PC-9 (cell line): ENCODE measurements at regions not wholly inside any gene's neighbourhood (a gene's known extent, or its start where the extent isn't known, plus 50 kb on each side); places are given as distances from the start of the nearest gene placed in this dataset.

Experiments
- BruUV-seq: library from RNA; stranded (reverse); fragments of 400-500 nt; replicated peaks from 2 replicates; lab custom pipeline; 2021; lab: Mats Ljungman, UMichigan
- CTCF ChIA-PET: fragments of 300-600 bp; sonication (Branson Sonifier 250); formaldehyde crosslinking; loops from one replicate; lab custom pipeline; 2022; ENCODE audit warnings: antibody characterized with exemption; lab: Charles Lee
- POLR2A ChIA-PET: fragments of 300-600 bp; sonication (Branson Sonifier 250); formaldehyde crosslinking; loops from one replicate; lab custom pipeline; 2022; ENCODE audit warnings: antibody characterized with exemption; ENCODE audit not compliant: unreplicated experiment; lab: Charles Lee
- DNase-seq, 2 experiments: peaks; one replicate each; pipeline versions ENCODE4 v3.0.0 to v3.0.0-alpha.2; 2015 to 2022; ENCODE audit warnings: mixed read lengths in 1 of 2
- H2AFZ ChIP-seq: fragments of 200-600 bp; sonication (generic); 2 replicates; pipeline ENCODE4 v1.8.1; 2017; ENCODE audit warnings: antibody characterized with exemption
- H3F3A ChIP-seq: fragments of 200-600 bp; sonication (generic); 2 replicates; pipeline ENCODE4 v1.8.1; 2017; ENCODE audit warnings: antibody characterized with exemption, mild to moderate bottlenecking, low read depth; ENCODE audit not compliant: insufficient read depth
- H3K27ac ChIP-seq: fragments of 200-600 bp; sonication (generic); 2 replicates; pipeline ENCODE4 v1.6.1; 2016; ENCODE audit warnings: mixed run types
- H3K27me3 ChIP-seq: fragments of 200-600 bp; sonication (generic); 2 replicates; pipeline ENCODE4 v1.6.1; 2016; ENCODE audit warnings: low read depth, mixed run types; ENCODE audit not compliant: insufficient read depth
- H3K36me3 ChIP-seq: fragments of 200-600 bp; sonication (generic); 2 replicates; pipeline ENCODE4 v1.6.1; 2016; ENCODE audit warnings: low read depth, mixed run types
- H3K4me1 ChIP-seq: fragments of 200-600 bp; sonication (generic); replicated peaks from 2 replicates; pipeline ENCODE4 v1.6.1; 2016; ENCODE audit warnings: mixed run types; ENCODE audit not compliant: insufficient read depth
- H3K4me2 ChIP-seq: fragments of 200-600 bp; sonication (generic); 2 replicates; pipeline ENCODE4 v1.6.1; 2017; ENCODE audit warnings: mixed run types
- H3K4me3 ChIP-seq: fragments of 200-600 bp; sonication (generic); 2 replicates; pipeline ENCODE4 v1.6.1; 2016; ENCODE audit warnings: mixed run types
- H3K79me2 ChIP-seq: fragments of 200-600 bp; sonication (generic); 2 replicates; pipeline ENCODE4 v1.6.1; 2017; ENCODE audit warnings: low read depth, mixed run types
- H3K9me2 ChIP-seq: fragments of 200-600 bp; sonication (generic); 2 replicates; pipeline ENCODE4 v1.8.1; 2017; ENCODE audit warnings: mild to moderate bottlenecking; ENCODE audit not compliant: insufficient read depth
- H3K9me3 ChIP-seq: fragments of 200-600 bp; sonication (generic); 2 replicates; pipeline ENCODE4 v1.8.1; 2016; ENCODE audit warnings: low read depth; ENCODE audit not compliant: insufficient read depth
- H4K20me1 ChIP-seq: fragments of 200-600 bp; sonication (generic); 2 replicates; pipeline ENCODE4 v1.8.1; 2017; ENCODE audit not compliant: insufficient read depth
- EZH2 ChIP-seq: fragments of 200-600 bp; sonication (generic); IDR thresholded peaks from 2 replicates; pipeline ENCODE4 v1.8.0; 2017; ENCODE audit warnings: antibody characterized with exemption, low read depth
- intact Hi-C: fragments of 100-400 bp; cut with micrococcal nuclease; formaldehyde crosslinking; loops from one replicate; pipeline ENCODE4 v1.10.0; 2022; ENCODE audit not compliant: unreplicated experiment
- TF ChIP-seq, protein P1 (sequence below): fragments of 200-600 bp; sonication (generic); conservative IDR thresholded peaks from 2 replicates; pipeline ENCODE4 v1.6.1; 2017; ENCODE audit warnings: mixed run types, antibody characterized with exemption, mild to moderate bottlenecking, moderate library complexity

DNA sequence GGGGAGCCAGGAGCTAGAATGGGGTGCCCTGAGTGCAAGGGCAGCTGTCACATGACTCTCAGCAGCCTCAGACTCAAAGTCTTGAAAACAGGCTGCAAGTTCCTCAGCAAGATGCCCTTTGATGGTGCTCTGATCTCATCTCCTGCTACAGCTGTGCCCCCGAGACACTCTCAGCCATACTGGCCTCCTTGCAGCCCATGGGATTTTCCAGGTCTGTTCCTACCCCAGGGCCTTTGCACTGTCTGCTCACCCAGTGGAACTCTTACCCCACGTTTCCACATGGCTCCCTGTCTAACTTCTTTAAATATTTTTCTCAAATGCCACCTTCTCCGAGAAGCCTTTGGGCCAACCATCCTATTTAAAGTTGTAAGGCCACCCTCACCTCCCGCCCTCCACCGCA, 146.9 kb downstream of the C16orf95 start:
- no peak overlapping the region for H3K4me3 ChIP-seq
- peaks cover 4% of the 10 kb centered on the region; the same call in 1 of the 2 replicates for H3K4me1 ChIP-seq
- TF ChIP-seq, protein P1, sequence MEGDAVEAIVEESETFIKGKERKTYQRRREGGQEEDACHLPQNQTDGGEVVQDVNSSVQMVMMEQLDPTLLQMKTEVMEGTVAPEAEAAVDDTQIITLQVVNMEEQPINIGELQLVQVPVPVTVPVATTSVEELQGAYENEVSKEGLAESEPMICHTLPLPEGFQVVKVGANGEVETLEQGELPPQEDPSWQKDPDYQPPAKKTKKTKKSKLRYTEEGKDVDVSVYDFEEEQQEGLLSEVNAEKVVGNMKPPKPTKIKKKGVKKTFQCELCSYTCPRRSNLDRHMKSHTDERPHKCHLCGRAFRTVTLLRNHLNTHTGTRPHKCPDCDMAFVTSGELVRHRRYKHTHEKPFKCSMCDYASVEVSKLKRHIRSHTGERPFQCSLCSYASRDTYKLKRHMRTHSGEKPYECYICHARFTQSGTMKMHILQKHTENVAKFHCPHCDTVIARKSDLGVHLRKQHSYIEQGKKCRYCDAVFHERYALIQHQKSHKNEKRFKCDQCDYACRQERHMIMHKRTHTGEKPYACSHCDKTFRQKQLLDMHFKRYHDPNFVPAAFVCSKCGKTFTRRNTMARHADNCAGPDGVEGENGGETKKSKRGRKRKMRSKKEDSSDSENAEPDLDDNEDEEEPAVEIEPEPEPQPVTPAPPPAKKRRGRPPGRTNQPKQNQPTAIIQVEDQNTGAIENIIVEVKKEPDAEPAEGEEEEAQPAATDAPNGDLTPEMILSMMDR: no peak
- no peak for TF ChIP-seq EZH2
- CTCF ChIA-PET: no interaction called here
- no peaks in the 10 kb centered on the region for H3K9me2 ChIP-seq
- H3K27ac ChIP-seq: no peak overlapping the region
- H3F3A ChIP-seq: no peaks in the 10 kb centered on the region; the same call in 1 of the 2 replicates
- POLR2A ChIA-PET: no interaction called here
- H3K79me2 ChIP-seq: no peaks in the 10 kb centered on the region
- no peak overlapping the region for H3K4me2 ChIP-seq
- no peaks in the 10 kb centered on the region for H3K9me3 ChIP-seq
- H3K27me3 ChIP-seq: no peaks in the 10 kb centered on the region; the same call in 1 of the 2 replicates
- DNase-seq: no peak
- BruUV-seq: no TSS peak
- intact Hi-C loops: no loop called here
- H4K20me1 ChIP-seq: no peaks in the 10 kb centered on the region
- no peak overlapping the region for H2AFZ ChIP-seq
- no peaks in the 10 kb centered on the region for H3K36me3 ChIP-seq

DNA sequence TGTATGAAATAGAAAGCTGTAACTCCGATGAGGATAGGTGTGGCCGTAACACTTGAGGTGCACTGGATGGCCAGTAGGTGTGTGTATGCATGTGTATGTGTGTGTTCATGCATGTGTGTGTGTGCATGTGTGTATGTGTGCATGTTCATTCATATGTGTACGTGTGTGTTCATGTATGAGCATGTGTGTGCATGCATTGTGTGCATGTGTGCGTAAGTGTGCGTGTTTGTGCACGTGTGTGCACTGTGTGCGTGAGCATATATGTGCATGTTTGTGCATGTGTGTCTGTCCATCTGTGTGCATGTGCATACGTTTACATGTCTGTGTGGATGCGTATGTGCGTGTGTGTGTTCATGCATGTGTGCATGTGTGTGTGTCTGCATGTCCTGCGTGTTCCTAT, 145.5 kb downstream of the C16orf95 start:
- no TSS peak for BruUV-seq

DNA sequence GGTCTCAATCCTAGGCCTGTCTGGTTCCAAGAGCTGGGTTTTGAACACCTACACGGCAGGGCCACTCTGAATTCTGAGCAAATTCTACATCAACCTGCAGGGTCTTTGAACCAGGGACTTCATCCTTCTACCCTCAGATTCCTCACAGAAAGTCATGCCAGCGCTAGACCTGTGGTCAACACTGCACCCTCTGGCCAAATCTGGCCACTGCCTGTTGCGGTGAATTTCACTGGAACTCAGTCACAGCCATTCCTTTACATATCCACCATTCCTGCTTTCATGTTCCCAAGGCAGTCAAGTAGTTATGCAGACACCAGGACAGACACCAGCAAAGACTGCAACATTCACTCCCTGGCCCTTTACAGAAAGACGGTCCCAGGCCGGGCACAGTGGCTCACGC, 144.6 kb downstream of the C16orf95 start:
- H3K36me3 ChIP-seq: no peaks in the 10 kb centered on the region
- TF ChIP-seq, protein P1: 0 out of 2 replicates have a peak, but pooled peaks have one; percentile 16
- TF ChIP-seq EZH2: no peak
- no peaks in the 10 kb centered on the region for H3F3A ChIP-seq
- intact Hi-C loops: no loop called here
- H3K4me3 ChIP-seq: no peak overlapping the region
- H3K27ac ChIP-seq: no peak overlapping the region
- no peaks in the 10 kb centered on the region for H3K4me1 ChIP-seq
- no peak overlapping the region for H2AFZ ChIP-seq
- no peaks in the 10 kb centered on the region for H3K79me2 ChIP-seq
- H3K27me3 ChIP-seq: peaks cover 9% of the 10 kb centered on the region
- no peaks in the 10 kb centered on the region for H3K9me2 ChIP-seq
- CTCF ChIA-PET: no interaction called here
- BruUV-seq: no TSS peak
- no peak for DNase-seq
- no peak overlapping the region for H3K4me2 ChIP-seq
- no peaks in the 10 kb centered on the region for H3K9me3 ChIP-seq
- POLR2A ChIA-PET: no interaction called here
- H4K20me1 ChIP-seq: no peaks in the 10 kb centered on the region

More for the DNA sequence above, 145.5 kb downstream of the C16orf95 start:
- no peaks in the 10 kb centered on the region for H3F3A ChIP-seq
- no peaks in the 10 kb centered on the region for H3K36me3 ChIP-seq
- ChIA-PET CTCF (no interaction called here), POLR2A (no interaction called here)
- peaks cover 1% of the 10 kb centered on the region for H3K27me3 ChIP-seq
- H3K9me3 ChIP-seq: no peaks in the 10 kb centered on the region
- TF ChIP-seq EZH2: no peak
- TF ChIP-seq, protein P1: no peak
- no peak overlapping the region for H3K4me2 ChIP-seq
- DNase-seq: no peak
- H3K9me2 ChIP-seq: no peaks in the 10 kb centered on the region
- no peak overlapping the region for H2AFZ ChIP-seq
- H3K27ac ChIP-seq: no peak overlapping the region
- no peaks in the 10 kb centered on the region for H3K79me2 ChIP-seq
- H3K4me1 ChIP-seq: no peaks in the 10 kb centered on the region
- no peak overlapping the region for H3K4me3 ChIP-seq
- H4K20me1 ChIP-seq: no peaks in the 10 kb centered on the region
- intact Hi-C loops: no loop called here
